Stomach (tissue), 4 donors: ENCODE measurements at regions not wholly inside any gene's neighbourhood (a gene's known extent, or its start where the extent isn't known, plus 50 kb on each side); places are given as distances from the start of the nearest gene placed in this dataset.

Experiments used
- CTCF ChIP-seq, 7 experiments: fragments of 450-650 bp in 4 of 7; fragments of 200-600 bp in 3 of 7; sonication (generic) in 3 of 7; IDR thresholded peaks; one replicate each; pipeline ENCODE4 v1.5.1; 2016 to 2019; ENCODE audit warnings: antibody characterized with exemption in 7 of 7, control low read depth in 2 of 7, mild to moderate bottlenecking in 1 of 7
- POLR2A ChIP-seq, 4 donors: fragments of 450-650 bp; IDR thresholded peaks; one replicate each; pipeline ENCODE4 v1.6.1; 2016; ENCODE audit warnings: antibody characterized with exemption in 4 of 4, control low read depth in 2 of 4, mild to moderate bottlenecking in 1 of 4, moderate library complexity in 1 of 4

GRCh38 chr5:6134281-6134680 is 244.1 kb downstream of the MED10 start:
- TF ChIP-seq CTCF (IDR thresholded peaks at IDR 0.05) (no peak), POLR2A (IDR thresholded peaks at IDR 0.05) (no peak)
